ENCODE measurements at regions not wholly inside any gene's neighbourhood (a gene's known extent, or its start where the extent isn't known, plus 50 kb on each side); places are given as distances from the start of the nearest gene placed in this dataset.

- TF ChIP-seq, protein P1, sequence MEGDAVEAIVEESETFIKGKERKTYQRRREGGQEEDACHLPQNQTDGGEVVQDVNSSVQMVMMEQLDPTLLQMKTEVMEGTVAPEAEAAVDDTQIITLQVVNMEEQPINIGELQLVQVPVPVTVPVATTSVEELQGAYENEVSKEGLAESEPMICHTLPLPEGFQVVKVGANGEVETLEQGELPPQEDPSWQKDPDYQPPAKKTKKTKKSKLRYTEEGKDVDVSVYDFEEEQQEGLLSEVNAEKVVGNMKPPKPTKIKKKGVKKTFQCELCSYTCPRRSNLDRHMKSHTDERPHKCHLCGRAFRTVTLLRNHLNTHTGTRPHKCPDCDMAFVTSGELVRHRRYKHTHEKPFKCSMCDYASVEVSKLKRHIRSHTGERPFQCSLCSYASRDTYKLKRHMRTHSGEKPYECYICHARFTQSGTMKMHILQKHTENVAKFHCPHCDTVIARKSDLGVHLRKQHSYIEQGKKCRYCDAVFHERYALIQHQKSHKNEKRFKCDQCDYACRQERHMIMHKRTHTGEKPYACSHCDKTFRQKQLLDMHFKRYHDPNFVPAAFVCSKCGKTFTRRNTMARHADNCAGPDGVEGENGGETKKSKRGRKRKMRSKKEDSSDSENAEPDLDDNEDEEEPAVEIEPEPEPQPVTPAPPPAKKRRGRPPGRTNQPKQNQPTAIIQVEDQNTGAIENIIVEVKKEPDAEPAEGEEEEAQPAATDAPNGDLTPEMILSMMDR (IDR thresholded peaks at IDR 0.05): no peak
- no peak for TF ChIP-seq POLR2A (IDR thresholded peaks at IDR 0.05)
- no peak for TF ChIP-seq POLR2AphosphoS5 (IDR thresholded peaks at IDR 0.05)
Observed at GRCh38 chr13:22940736-22941135, 240.0 kb upstream of the SGCG start.
